ENCODE measurements at regions not wholly inside any gene's neighbourhood (a gene's known extent, or its start where the extent isn't known, plus 50 kb on each side); places are given as distances from the start of the nearest gene placed in this dataset.

DNA sequence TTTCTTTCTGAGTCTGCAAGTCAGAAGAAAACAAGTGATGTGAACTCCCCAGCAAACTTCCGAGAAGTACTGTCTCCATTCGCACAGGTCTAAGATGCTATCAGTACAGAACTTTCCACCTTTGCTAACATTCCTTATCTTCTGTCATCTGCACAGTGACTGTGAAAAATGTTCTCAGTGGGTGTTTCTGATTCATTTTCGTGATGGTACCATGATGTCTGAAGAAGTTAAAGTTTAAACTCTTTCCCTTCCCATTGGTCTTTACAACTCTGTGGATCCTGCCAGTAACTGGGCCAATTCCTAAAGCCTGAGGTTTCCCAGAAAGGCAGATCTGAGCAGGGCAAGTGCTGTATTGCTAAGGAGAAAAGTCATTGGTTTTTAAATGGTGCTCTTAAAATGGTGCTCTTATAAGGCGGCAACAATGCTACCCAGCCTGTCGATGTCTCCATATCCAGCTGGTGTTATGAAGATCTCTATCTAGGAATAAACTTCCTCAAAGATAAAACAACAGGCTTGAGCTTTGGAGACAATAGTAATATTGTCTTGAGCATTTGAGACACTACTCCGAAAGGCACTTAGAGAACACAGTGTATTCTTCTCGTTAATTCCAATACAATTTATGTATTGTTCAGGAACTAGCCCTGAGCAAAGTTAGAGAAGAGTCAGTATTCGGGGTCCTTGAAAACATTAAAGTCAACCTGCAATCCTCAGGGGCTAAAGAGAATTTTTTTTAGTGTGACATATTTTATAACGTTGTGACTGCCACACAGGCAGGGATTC lies 232.3 kb downstream of the OSR1 start:
- H2AFZ ChIP-seq (ENCODE audit: low read depth, low read length), result no peak overlapping the region
- H3K4me1 ChIP-seq (ENCODE audit: low read length), result no peaks in the 10 kb centered on the region
- H3K27me3 ChIP-seq (ENCODE audit: low read depth, low read length), result no peaks in the 10 kb centered on the region

DNA sequence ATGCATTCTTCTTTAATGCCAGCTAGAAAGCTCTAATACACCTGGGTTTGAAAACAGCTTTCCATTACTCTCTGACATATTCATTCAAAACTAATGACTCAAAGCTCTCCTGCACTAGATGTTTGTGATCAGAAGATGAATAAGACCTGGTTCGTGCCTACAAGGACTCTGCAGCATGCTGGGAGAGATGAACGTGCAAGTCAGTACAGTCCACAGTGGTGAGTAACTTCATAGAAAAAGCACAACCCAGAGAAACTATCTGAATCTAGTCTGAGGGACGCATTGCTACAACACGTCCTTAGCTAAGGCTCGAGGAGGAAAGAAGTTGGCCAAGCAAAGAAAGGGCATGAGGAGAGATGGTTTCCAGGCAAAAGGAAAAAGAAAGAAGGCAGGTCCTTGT lies 234.3 kb downstream of the OSR1 start:
- no peaks in the 10 kb centered on the region for H3K27me3 ChIP-seq (ENCODE audit: low read depth, low read length)
- H2AFZ ChIP-seq (ENCODE audit: low read depth, low read length), result no peak overlapping the region
- no peaks in the 10 kb centered on the region for H3K4me1 ChIP-seq (ENCODE audit: low read length)
- no peak overlapping the region for H3K27ac ChIP-seq (ENCODE audit: low read length)
- H4K20me1 ChIP-seq (ENCODE audit: insufficient read depth, low read length), result no peaks in the 10 kb centered on the region
- no peak overlapping the region for H3K4me3 ChIP-seq (ENCODE audit: low read length)
- TF ChIP-seq, protein P1, sequence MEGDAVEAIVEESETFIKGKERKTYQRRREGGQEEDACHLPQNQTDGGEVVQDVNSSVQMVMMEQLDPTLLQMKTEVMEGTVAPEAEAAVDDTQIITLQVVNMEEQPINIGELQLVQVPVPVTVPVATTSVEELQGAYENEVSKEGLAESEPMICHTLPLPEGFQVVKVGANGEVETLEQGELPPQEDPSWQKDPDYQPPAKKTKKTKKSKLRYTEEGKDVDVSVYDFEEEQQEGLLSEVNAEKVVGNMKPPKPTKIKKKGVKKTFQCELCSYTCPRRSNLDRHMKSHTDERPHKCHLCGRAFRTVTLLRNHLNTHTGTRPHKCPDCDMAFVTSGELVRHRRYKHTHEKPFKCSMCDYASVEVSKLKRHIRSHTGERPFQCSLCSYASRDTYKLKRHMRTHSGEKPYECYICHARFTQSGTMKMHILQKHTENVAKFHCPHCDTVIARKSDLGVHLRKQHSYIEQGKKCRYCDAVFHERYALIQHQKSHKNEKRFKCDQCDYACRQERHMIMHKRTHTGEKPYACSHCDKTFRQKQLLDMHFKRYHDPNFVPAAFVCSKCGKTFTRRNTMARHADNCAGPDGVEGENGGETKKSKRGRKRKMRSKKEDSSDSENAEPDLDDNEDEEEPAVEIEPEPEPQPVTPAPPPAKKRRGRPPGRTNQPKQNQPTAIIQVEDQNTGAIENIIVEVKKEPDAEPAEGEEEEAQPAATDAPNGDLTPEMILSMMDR (IDR thresholded peaks at IDR 0.05; ENCODE audit: low read depth, low read length), result no peak
- no peak for TF ChIP-seq EZH2phosphoT487 (IDR thresholded peaks at IDR 0.05; ENCODE audit: low read depth)
- no peak overlapping the region for H3K4me2 ChIP-seq (ENCODE audit: low read length)
- H3K9me3 ChIP-seq (ENCODE audit: insufficient read depth, low read length), result no peaks in the 10 kb centered on the region
- H3K36me3 ChIP-seq (replicated peaks; ENCODE audit: low read depth, low read length), result no peaks in the 10 kb centered on the region
- no peak overlapping the region for H3K9ac ChIP-seq (ENCODE audit: low read length)
- H3K79me2 ChIP-seq (ENCODE audit: low read length), result no peaks in the 10 kb centered on the region

More for the DNA sequence above, 232.3 kb downstream of the OSR1 start:
- Histone ChIP-seq H3K27ac (ENCODE audit: low read length) (no peak overlapping the region), H3K4me3 (ENCODE audit: low read length) (no peak overlapping the region), H3K36me3 (replicated peaks; ENCODE audit: low read depth, low read length) (no peaks in the 10 kb centered on the region), H3K4me2 (ENCODE audit: low read length) (no peak overlapping the region), H4K20me1 (ENCODE audit: insufficient read depth, low read length) (no peaks in the 10 kb centered on the region), H3K9ac (ENCODE audit: low read length) (no peak overlapping the region), H3K9me3 (ENCODE audit: insufficient read depth, low read length) (no peaks in the 10 kb centered on the region), H3K79me2 (ENCODE audit: low read length) (no peaks in the 10 kb centered on the region)
- no peak for TF ChIP-seq EZH2phosphoT487 (IDR thresholded peaks at IDR 0.05; ENCODE audit: low read depth)
- TF ChIP-seq, protein P1 (IDR thresholded peaks at IDR 0.05; ENCODE audit: low read depth, low read length), result no peak

DNA sequence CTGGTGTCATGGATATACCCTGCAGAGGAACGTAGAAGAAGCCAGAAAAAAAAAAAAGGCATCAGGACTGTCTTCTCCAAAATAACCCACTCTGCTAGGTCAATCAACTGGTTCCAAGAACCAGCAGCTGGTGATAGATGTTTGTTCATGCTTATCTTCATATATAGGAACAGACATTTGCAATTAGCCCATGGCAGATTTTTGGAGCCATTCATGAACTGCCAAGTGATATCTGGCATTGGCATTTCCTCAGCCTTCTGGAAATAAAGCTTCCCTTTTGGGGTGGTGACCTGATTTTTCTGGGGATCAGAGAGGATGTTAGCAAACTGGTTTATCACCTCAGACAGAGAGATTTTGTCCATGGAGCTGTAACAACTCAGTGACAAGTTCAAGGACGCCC lies 234.9 kb downstream of the OSR1 start:
- H3K9me3 ChIP-seq (ENCODE audit: insufficient read depth, low read length), result no peaks in the 10 kb centered on the region
- TF ChIP-seq, protein P1 (IDR thresholded peaks at IDR 0.05; ENCODE audit: low read depth, low read length), result no peak
- TF ChIP-seq EZH2phosphoT487 (IDR thresholded peaks at IDR 0.05; ENCODE audit: low read depth), result no peak
- no peaks in the 10 kb centered on the region; the same call in 1 of the 2 replicates for H3K4me1 ChIP-seq (ENCODE audit: low read length)
- H3K79me2 ChIP-seq (ENCODE audit: low read length), result no peaks in the 10 kb centered on the region
- no peak overlapping the region for H3K4me3 ChIP-seq (ENCODE audit: low read length)
- no peaks in the 10 kb centered on the region for H3K36me3 ChIP-seq (replicated peaks; ENCODE audit: low read depth, low read length)
- no peak overlapping the region for H3K9ac ChIP-seq (ENCODE audit: low read length)
- H4K20me1 ChIP-seq (ENCODE audit: insufficient read depth, low read length), result no peaks in the 10 kb centered on the region
- H3K4me2 ChIP-seq (ENCODE audit: low read length), result no peak overlapping the region
- no peaks in the 10 kb centered on the region for H3K27me3 ChIP-seq (ENCODE audit: low read depth, low read length)
- no peak overlapping the region for H2AFZ ChIP-seq (ENCODE audit: low read depth, low read length)
- no peak overlapping the region for H3K27ac ChIP-seq (ENCODE audit: low read length)

DNA sequence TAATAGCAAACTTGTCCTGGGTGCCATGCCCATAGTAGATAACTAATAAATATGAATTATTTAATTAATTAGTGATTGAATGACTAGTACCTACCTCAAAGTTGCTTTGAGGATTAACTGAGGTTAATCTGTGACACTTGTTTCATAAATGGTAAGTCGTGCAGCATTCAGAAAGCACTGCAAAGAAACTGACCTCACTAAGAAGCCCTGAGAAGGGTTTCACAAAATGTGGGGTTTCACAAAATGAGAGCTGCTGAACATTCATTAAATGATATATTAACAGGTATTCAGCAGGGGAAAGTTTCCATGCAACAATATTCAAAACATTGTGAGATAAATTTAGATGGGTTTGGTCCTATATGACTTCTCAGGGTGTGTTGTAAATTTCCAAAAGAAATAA lies 236.2 kb downstream of the OSR1 start:
- no peak overlapping the region for H2AFZ ChIP-seq (ENCODE audit: low read depth, low read length)
- no peaks in the 10 kb centered on the region; the same call in 1 of the 2 replicates for H3K4me1 ChIP-seq (ENCODE audit: low read length)

More for the DNA sequence above, 236.2 kb downstream of the OSR1 start:
- Histone ChIP-seq H3K9me3 (ENCODE audit: insufficient read depth, low read length) (no peaks in the 10 kb centered on the region), H3K79me2 (ENCODE audit: low read length) (no peaks in the 10 kb centered on the region), H3K4me3 (ENCODE audit: low read length) (no peak overlapping the region), H4K20me1 (ENCODE audit: insufficient read depth, low read length) (no peaks in the 10 kb centered on the region), H3K27ac (ENCODE audit: low read length) (no peak overlapping the region), H3K4me2 (ENCODE audit: low read length) (no peak overlapping the region), H3K36me3 (replicated peaks; ENCODE audit: low read depth, low read length) (no peaks in the 10 kb centered on the region), H3K9ac (ENCODE audit: low read length) (no peak overlapping the region), H3K27me3 (ENCODE audit: low read depth, low read length) (no peaks in the 10 kb centered on the region)
- TF ChIP-seq, protein P1 (IDR thresholded peaks at IDR 0.05; ENCODE audit: low read depth, low read length), result no peak
- TF ChIP-seq EZH2phosphoT487 (IDR thresholded peaks at IDR 0.05; ENCODE audit: low read depth), result no peak
